A673 (cell line): ENCODE measurements at regions not wholly inside any gene's neighbourhood (a gene's known extent, or its start where the extent isn't known, plus 50 kb on each side); places are given as distances from the start of the nearest gene placed in this dataset.

ENCODE experiments used
- CTCF ChIP-seq: fragments of 300-800, 200-600 bp; sonication (generic); conservative IDR thresholded peaks from 2 replicates; pipeline ENCODE4 v1.5.1; 2017; ENCODE audit warnings: low read depth, mild to moderate bottlenecking, antibody characterized with exemption, low read length, moderate library complexity, mixed read lengths
- EZH2 ChIP-seq: fragments of 200-600 bp; sonication (generic); IDR thresholded peaks from 2 replicates; pipeline ENCODE4 v1.6.1; 2017; ENCODE audit warnings: borderline replicate concordance, low read depth, mild to moderate bottlenecking, mixed read lengths, antibody characterized with exemption, low read length; ENCODE audit not compliant: poor library complexity, severe bottlenecking

- TF ChIP-seq CTCF, result no peak
- TF ChIP-seq EZH2, result no peak
Measured at GRCh38 chr2:49371128-49371701, 216.9 kb upstream of the FSHR start.
